ENCODE measurements at regions not wholly inside any gene's neighbourhood (a gene's known extent, or its start where the extent isn't known, plus 50 kb on each side); places are given as distances from the start of the nearest gene placed in this dataset.

GRCh38 chr7:26512737-26513136, 221.1 kb downstream of the SNX10 start:
- no peak for DNase-seq (ENCODE audit: low read depth, low spot score)

- no peak for DNase-seq (ENCODE audit: low read depth, low spot score)
Measured at GRCh38 chr7:26513948-26514347, 222.3 kb downstream of the SNX10 start.

GRCh38 chr7:26514633-26515032, 223.0 kb downstream of the SNX10 start:
- DNase-seq (ENCODE audit: low read depth, low spot score) = no peak

- DNase-seq (ENCODE audit: low read depth, low spot score) = no peak
Measured at GRCh38 chr7:26515314-26515842, 223.7 kb downstream of the SNX10 start.

GRCh38 chr7:26520483-26520882, 228.8 kb downstream of the SNX10 start:
- DNase-seq (ENCODE audit: low read depth, low spot score) = no peak

GRCh38 chr7:26522633-26523032, 231.0 kb downstream of the SNX10 start:
- no peak for DNase-seq (ENCODE audit: low read depth, low spot score)

- DNase-seq (ENCODE audit: low read depth, low spot score) = no peak
Measured at GRCh38 chr7:26525398-26526264, 234.0 kb downstream of the SNX10 start.

- DNase-seq (ENCODE audit: low read depth, low spot score) = no peak
Measured at GRCh38 chr7:26526265-26526587, 234.6 kb downstream of the SNX10 start.

- DNase-seq (ENCODE audit: low read depth, low spot score) = no peak
Measured at GRCh38 chr7:26531926-26532325, 240.3 kb downstream of the SNX10 start.

GRCh38 chr7:26532471-26532870, 240.8 kb downstream of the SNX10 start:
- no peak for DNase-seq (ENCODE audit: low read depth, low spot score)

GRCh38 chr7:26533217-26533616, 241.6 kb downstream of the SNX10 start:
- DNase-seq (ENCODE audit: low read depth, low spot score) = no peak

GRCh38 chr7:26534649-26535482, 243.2 kb downstream of the SNX10 start:
- DNase-seq (ENCODE audit: low read depth, low spot score) = no peak

GRCh38 chr7:26535483-26536007, 243.9 kb downstream of the SNX10 start:
- DNase-seq (ENCODE audit: low read depth, low spot score) = no peak

GRCh38 chr7:26538216-26538615, 246.6 kb downstream of the SNX10 start:
- DNase-seq (ENCODE audit: low read depth, low spot score) = no peak

GRCh38 chr7:26538689-26539088, 247.0 kb downstream of the SNX10 start:
- DNase-seq (ENCODE audit: low read depth, low spot score) = no peak

GRCh38 chr7:26543340-26543739, 251.7 kb downstream of the SNX10 start:
- no peak for DNase-seq (ENCODE audit: low read depth, low spot score)

GRCh38 chr7:26543951-26544350, 252.3 kb downstream of the SNX10 start:
- DNase-seq (ENCODE audit: low read depth, low spot score) = no peak

- DNase-seq (ENCODE audit: low read depth, low spot score) = no peak
Measured at GRCh38 chr7:26546508-26547053, 254.9 kb downstream of the SNX10 start.

- no peak for DNase-seq (ENCODE audit: low read depth, low spot score)
Measured at GRCh38 chr7:26547156-26547555, 255.5 kb downstream of the SNX10 start.

GRCh38 chr7:26549281-26549944, 257.8 kb downstream of the SNX10 start:
- DNase-seq (ENCODE audit: low read depth, low spot score) = no peak

- no peak for DNase-seq (ENCODE audit: low read depth, low spot score)
Measured at GRCh38 chr7:26550492-26550891, 258.8 kb downstream of the SNX10 start.

- no peak for DNase-seq (ENCODE audit: low read depth, low spot score)
Measured at GRCh38 chr7:26551740-26552139, 260.1 kb downstream of the SNX10 start.
